Spleen (tissue), 11 donors: ENCODE measurements at regions not wholly inside any gene's neighbourhood (a gene's known extent, or its start where the extent isn't known, plus 50 kb on each side); places are given as distances from the start of the nearest gene placed in this dataset.
A peak's percentile ranks its signal among the peaks of the same experiment; 100 is the strongest.

Source experiments
- DNase-seq: peaks from one replicate; pipeline ENCODE4 v3.0.0-alpha.2; 2020
- H3K27ac ChIP-seq, 8 donors: fragments of 200-600 bp; sonication (generic) in 7 of 8; 1 replicate in 4 of 8; 2 replicates in 4 of 8; pipeline versions ENCODE4 v1.5.0 to v1.8.0; 2016 to 2021; ENCODE audit warnings: inconsistent platforms in 4 of 8, mild to moderate bottlenecking in 4 of 8, moderate library complexity in 1 of 8
- H3K27me3 ChIP-seq, 7 donors: fragments of 200-600 bp; sonication (generic) in 6 of 7; replicated peaks in 1 of 7; 1 replicate in 4 of 7; 2 replicates in 3 of 7; pipeline versions ENCODE4 v1.5.0 to v1.8.0; 2016 to 2021; ENCODE audit warnings: inconsistent platforms in 3 of 7, mild to moderate bottlenecking in 1 of 7
- H3K36me3 ChIP-seq, 6 donors: fragments of 200-600 bp; sonication (generic) in 5 of 6; 1 replicate in 4 of 6; 2 replicates in 2 of 6; pipeline versions ENCODE4 v1.5.0 to v1.8.0; 2016 to 2021; ENCODE audit warnings: inconsistent platforms in 2 of 6
- H3K4me1 ChIP-seq, 6 donors: fragments of 200-600 bp; sonication (generic) in 5 of 6; 1 replicate in 3 of 6; 2 replicates in 3 of 6; pipeline versions ENCODE4 v1.5.0 to v1.8.0; 2016 to 2021; ENCODE audit warnings: inconsistent platforms in 3 of 6
- H3K4me3 ChIP-seq, 8 donors: fragments of 200-600 bp; sonication (generic) in 7 of 8; 1 replicate in 4 of 8; 2 replicates in 4 of 8; pipeline versions ENCODE4 v1.5.0 to v1.8.0; 2016 to 2021; ENCODE audit warnings: inconsistent platforms in 4 of 8, mild to moderate bottlenecking in 4 of 8, moderate library complexity in 2 of 8
- H3K9me3 ChIP-seq, 8 donors: fragments of 200-600 bp; sonication (generic) in 7 of 8; 1 replicate in 4 of 8; 2 replicates in 4 of 8; pipeline versions ENCODE4 v1.5.0 to v1.8.0; 2016 to 2021; ENCODE audit warnings: inconsistent platforms in 4 of 8
- CTCF ChIP-seq, 11 experiments: fragments of 200-600 bp in 7 of 11; fragments of 450-650 bp in 4 of 11; sonication (generic) in 4 of 11; IDR thresholded peaks in 8 of 11; conservative IDR thresholded peaks in 3 of 11; 1 replicate in 7 of 11; 2 replicates in 4 of 11; pipeline versions ENCODE4 v1.4.0 to v1.8.0; 2016 to 2021; ENCODE audit warnings: antibody characterized with exemption in 11 of 11, inconsistent platforms in 4 of 11, mild to moderate bottlenecking in 1 of 11
- POLR2A ChIP-seq, 3 donors: fragments of 450-650 bp; IDR thresholded peaks; one replicate each; pipeline ENCODE4 v1.5.1; 2017; ENCODE audit warnings: antibody characterized with exemption in 3 of 3, mild to moderate bottlenecking in 1 of 3
- POLR2AphosphoS5 ChIP-seq, 3 donors: sonication (generic); formaldehyde crosslinking; IDR thresholded peaks; one replicate each; pipeline ENCODE4 v1.5.1; 2017; ENCODE audit warnings: antibody characterized with exemption in 3 of 3
- WGBS, 5 donors: extraction: QIAGEN DNeasy Blood & Tissue Kit in 3 of 5; methylation state at CpG; one replicate each; pipeline versions ENCODE4 v1.1.5 to v1.1.7; 2013 to 2018; 5-methylcytosine and 5-hydroxymethylcytosine counted together
- intact Hi-C: fragments of 100-400 bp; cut with DNase I; formaldehyde crosslinking; loops from one replicate; pipeline ENCODE4 v1.15.0; 2023; ENCODE audit warnings: low total_unique reads
- donor health status: healthy with polysubstance abuse.
- donor health status: DM: no; HTN: no; CAD: no; lungs with moderate emphysema.
- donor health status: DM: no; HTN: no; CAD: no.
- donor health status: Bipolar disorder and iron deficiency.
- donor health status: healthy.
- donor health status: DM: no; HTN: no; CAD: no.
- donor health status: DM: yes; HTN: yes; CAD: no.

- intact Hi-C loops: no loop called here
Measured at GRCh38 chr3:144822671-144823070, 851.0 kb downstream of the DIPK2A start.

GRCh38 chr3:144831955-144832716 lies 860.5 kb downstream of the DIPK2A start:
- Histone ChIP-seq H3K4me1 (no peaks in the 10 kb centered on the region), H3K9me3 (peaks cover 0 to 22% (median 15%) of the 10 kb centered on the region in 8 donors), H3K4me3 (no peak overlapping the region), H3K27ac (peak overlapping the region in 1 of 8 donors; percentile 38), H3K36me3 (no peaks in the 10 kb centered on the region), H3K27me3 (no peaks in the 10 kb centered on the region)
- no peak for DNase-seq
- intact Hi-C loops: no loop called here
- TF ChIP-seq CTCF (IDR thresholded peaks at IDR 0.05 in 8 of 11, conservative IDR thresholded peaks at IDR 0.05 in 3 of 11) (no peak), POLR2AphosphoS5 (IDR thresholded peaks at IDR 0.05) (no peak), POLR2A (IDR thresholded peaks at IDR 0.05) (no peak)

More at GRCh38 chr3:144822671-144823070, 851.0 kb downstream of the DIPK2A start:
- no peaks in the 10 kb centered on the region for H3K36me3 ChIP-seq
- no peaks in the 10 kb centered on the region for H3K4me1 ChIP-seq
- DNase-seq: no peak
- no peaks in the 10 kb centered on the region for H3K27me3 ChIP-seq
- TF ChIP-seq POLR2A (IDR thresholded peaks at IDR 0.05) (no peak), POLR2AphosphoS5 (IDR thresholded peaks at IDR 0.05) (no peak), CTCF (IDR thresholded peaks at IDR 0.05 in 8 of 11, conservative IDR thresholded peaks at IDR 0.05 in 3 of 11) (no peak)
- H3K9me3 ChIP-seq: no peaks in the 10 kb centered on the region
- no peak overlapping the region for H3K4me3 ChIP-seq
- H3K27ac ChIP-seq: no peak overlapping the region

GRCh38 chr3:144839991-144840390 lies 868.4 kb downstream of the DIPK2A start:
- H3K9me3 ChIP-seq: peaks cover 0 to 51% (median 25%) of the 10 kb centered on the region in 8 donors
- intact Hi-C loops: no loop called here
- H3K36me3 ChIP-seq: no peaks in the 10 kb centered on the region
- TF ChIP-seq CTCF (IDR thresholded peaks at IDR 0.05 in 8 of 11, conservative IDR thresholded peaks at IDR 0.05 in 3 of 11) (no peak), POLR2A (IDR thresholded peaks at IDR 0.05) (no peak), POLR2AphosphoS5 (IDR thresholded peaks at IDR 0.05) (no peak)
- no peak for DNase-seq
- H3K4me1 ChIP-seq: no peaks in the 10 kb centered on the region
- H3K27me3 ChIP-seq: no peaks in the 10 kb centered on the region
- 86 to 96% (median 88%) methylated on average over 2 of the region's 2 CpGs for WGBS, 5 donors
- H3K27ac ChIP-seq: no peak overlapping the region
- H3K4me3 ChIP-seq: no peak overlapping the region

- Histone ChIP-seq H3K4me3 (no peak overlapping the region), H3K27ac (no peak overlapping the region), H3K27me3 (no peaks in the 10 kb centered on the region), H3K9me3 (peaks cover 0 to 42% (median 21%) of the 10 kb centered on the region in 8 donors), H3K36me3 (no peaks in the 10 kb centered on the region), H3K4me1 (no peaks in the 10 kb centered on the region)
- 43 to 60% (median 50%) methylated on average over 1 of the region's 1 CpG for WGBS, 5 donors
- no peak for TF ChIP-seq CTCF (IDR thresholded peaks at IDR 0.05 in 8 of 11, conservative IDR thresholded peaks at IDR 0.05 in 3 of 11)
- TF ChIP-seq POLR2AphosphoS5 (IDR thresholded peaks at IDR 0.05): no peak
- TF ChIP-seq POLR2A (IDR thresholded peaks at IDR 0.05): no peak
- intact Hi-C loops: no loop called here
- no peak for DNase-seq
Measured at GRCh38 chr3:144840866-144841265, 869.2 kb downstream of the DIPK2A start.
